Fibroblast of pulmonary artery (primary cell): ENCODE measurements at regions not wholly inside any gene's neighbourhood (a gene's known extent, or its start where the extent isn't known, plus 50 kb on each side); places are given as distances from the start of the nearest gene placed in this dataset.

Source experiments
- DNase-seq: peaks from one replicate; pipeline ENCODE4 v3.0.0-alpha.2; 2010; ENCODE audit warnings: low read depth
- H3K4me3 ChIP-seq: replicated peaks from 2 replicates; pipeline ENCODE4 v1.5.1; 2011; ENCODE audit warnings: low read depth, mild to moderate bottlenecking, control low read depth, low read length, moderate library complexity
- CTCF ChIP-seq: IDR thresholded peaks from 2 replicates; pipeline ENCODE4 v1.5.1; 2011; ENCODE audit warnings: mild to moderate bottlenecking, control low read depth, low read length, inconsistent platforms; ENCODE audit errors: missing control alignments

- no peak for TF ChIP-seq CTCF
- DNase-seq: no peak
These were observed 779.6 kb downstream of the DIAPH3 start for GRCh38 chr13:59384154-59384553.

GRCh38 chr13:59391696-59392095, 772.0 kb downstream of the DIAPH3 start:
- H3K4me3 ChIP-seq: no peak overlapping the region
- peak; percentile 86 for DNase-seq
- no peak for TF ChIP-seq CTCF

More at GRCh38 chr13:59384154-59384553, 779.6 kb downstream of the DIAPH3 start:
- no peak overlapping the region for H3K4me3 ChIP-seq

- no peak overlapping the region for H3K4me3 ChIP-seq
- no peak for DNase-seq
- no peak for TF ChIP-seq CTCF
These were observed 771.4 kb downstream of the DIAPH3 start for GRCh38 chr13:59392328-59392727.

GRCh38 chr13:59394496-59394895, 769.2 kb downstream of the DIAPH3 start:
- DNase-seq: no peak
- no peak overlapping the region for H3K4me3 ChIP-seq
- no peak for TF ChIP-seq CTCF

- TF ChIP-seq CTCF: no peak
- no peak overlapping the region for H3K4me3 ChIP-seq
- peak; percentile 33 for DNase-seq
These were observed 765.6 kb downstream of the DIAPH3 start for GRCh38 chr13:59398127-59398526.

- DNase-seq: no peak
- H3K4me3 ChIP-seq: no peak overlapping the region
- TF ChIP-seq CTCF: no peak
These were observed 765.1 kb downstream of the DIAPH3 start for GRCh38 chr13:59398661-59399060.

GRCh38 chr13:59399513-59399912, 764.2 kb downstream of the DIAPH3 start:
- TF ChIP-seq CTCF: no peak
- no peak for DNase-seq
- H3K4me3 ChIP-seq: no peak overlapping the region
